ENCODE measurements at regions not wholly inside any gene's neighbourhood (a gene's known extent, or its start where the extent isn't known, plus 50 kb on each side); places are given as distances from the start of the nearest gene placed in this dataset.
"Not testable (repeated sequence)": the region's sequence is repeated elsewhere in the genome, so short reads cannot be mapped to it uniquely, and the experiment has no call there.

DNA sequence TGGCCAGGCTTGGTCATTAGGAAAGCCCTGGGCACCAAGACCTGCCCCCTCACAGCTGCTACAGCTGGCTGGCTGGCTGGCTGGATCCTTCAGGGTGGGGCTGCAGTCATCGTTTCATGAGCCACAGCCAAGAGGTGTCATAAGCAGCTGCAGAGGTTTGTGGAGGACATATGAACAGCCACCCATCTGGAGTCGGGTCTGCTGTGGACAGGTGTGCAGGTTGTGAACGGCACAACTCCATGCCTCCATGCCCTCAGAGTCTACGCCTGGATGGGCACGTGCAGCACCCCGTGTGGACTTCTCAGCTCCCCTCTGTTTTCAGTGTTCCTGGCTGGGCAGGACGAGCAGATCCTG, 4083.6 kb upstream of the TPTE start:
- TF ChIP-seq FOXK1 (CRISPR knock-in tag; IDR thresholded peaks at IDR 0.05); JUN (CRISPR knock-in tag; IDR thresholded peaks at IDR 0.05); PRDM15 (CRISPR knock-in tag; IDR thresholded peaks at IDR 0.05); STAT6 (CRISPR knock-in tag; conservative IDR thresholded peaks at IDR 0.05; ENCODE audit: low read depth); HMGXB4 (CRISPR knock-in tag; IDR thresholded peaks at IDR 0.05); ESRRA (CRISPR knock-in tag; IDR thresholded peaks at IDR 0.05; ENCODE audit: borderline replicate concordance); MXD4 (CRISPR knock-in tag; IDR thresholded peaks at IDR 0.05; ENCODE audit: borderline replicate concordance); ATF1 (CRISPR knock-in tag; IDR thresholded peaks at IDR 0.05): not testable (repeated sequence)
- TF ChIP-seq, protein P1, sequence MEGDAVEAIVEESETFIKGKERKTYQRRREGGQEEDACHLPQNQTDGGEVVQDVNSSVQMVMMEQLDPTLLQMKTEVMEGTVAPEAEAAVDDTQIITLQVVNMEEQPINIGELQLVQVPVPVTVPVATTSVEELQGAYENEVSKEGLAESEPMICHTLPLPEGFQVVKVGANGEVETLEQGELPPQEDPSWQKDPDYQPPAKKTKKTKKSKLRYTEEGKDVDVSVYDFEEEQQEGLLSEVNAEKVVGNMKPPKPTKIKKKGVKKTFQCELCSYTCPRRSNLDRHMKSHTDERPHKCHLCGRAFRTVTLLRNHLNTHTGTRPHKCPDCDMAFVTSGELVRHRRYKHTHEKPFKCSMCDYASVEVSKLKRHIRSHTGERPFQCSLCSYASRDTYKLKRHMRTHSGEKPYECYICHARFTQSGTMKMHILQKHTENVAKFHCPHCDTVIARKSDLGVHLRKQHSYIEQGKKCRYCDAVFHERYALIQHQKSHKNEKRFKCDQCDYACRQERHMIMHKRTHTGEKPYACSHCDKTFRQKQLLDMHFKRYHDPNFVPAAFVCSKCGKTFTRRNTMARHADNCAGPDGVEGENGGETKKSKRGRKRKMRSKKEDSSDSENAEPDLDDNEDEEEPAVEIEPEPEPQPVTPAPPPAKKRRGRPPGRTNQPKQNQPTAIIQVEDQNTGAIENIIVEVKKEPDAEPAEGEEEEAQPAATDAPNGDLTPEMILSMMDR (IDR thresholded peaks at IDR 0.05), result not testable (repeated sequence)
- TF ChIP-seq, protein P2, sequence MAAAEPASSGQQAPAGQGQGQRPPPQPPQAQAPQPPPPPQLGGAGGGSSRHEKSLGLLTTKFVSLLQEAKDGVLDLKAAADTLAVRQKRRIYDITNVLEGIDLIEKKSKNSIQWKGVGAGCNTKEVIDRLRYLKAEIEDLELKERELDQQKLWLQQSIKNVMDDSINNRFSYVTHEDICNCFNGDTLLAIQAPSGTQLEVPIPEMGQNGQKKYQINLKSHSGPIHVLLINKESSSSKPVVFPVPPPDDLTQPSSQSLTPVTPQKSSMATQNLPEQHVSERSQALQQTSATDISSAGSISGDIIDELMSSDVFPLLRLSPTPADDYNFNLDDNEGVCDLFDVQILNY (CRISPR knock-in tag; IDR thresholded peaks at IDR 0.05), result not testable (repeated sequence)

All from WTC11 (cell line).